Progenitor cell of endocrine pancreas (in vitro differentiated cells): ENCODE measurements at regions not wholly inside any gene's neighbourhood (a gene's known extent, or its start where the extent isn't known, plus 50 kb on each side); places are given as distances from the start of the nearest gene placed in this dataset.

Experiments
- DNase-seq: peaks from one replicate; pipeline ENCODE4 v3.0.0; 2021; ENCODE audit warnings: low spot score; ENCODE audit not compliant: unreplicated experiment
- H3K27ac Mint-ChIP-seq: 2 replicates; pipeline ENCODE4 v1.8.0; 2021; ENCODE audit warnings: mild to moderate bottlenecking, moderate library complexity, mixed read lengths
- H3K27me3 Mint-ChIP-seq: 2 replicates; pipeline ENCODE4 v1.8.0; 2021; ENCODE audit warnings: mixed read lengths
- H3K36me3 Mint-ChIP-seq: 2 replicates; pipeline ENCODE4 v1.8.0; 2022; ENCODE audit warnings: mixed read lengths; ENCODE audit not compliant: insufficient read depth
- H3K4me1 Mint-ChIP-seq: 2 replicates; pipeline ENCODE4 v1.8.0; 2021; ENCODE audit warnings: low read depth, mixed read lengths
- H3K4me3 Mint-ChIP-seq: 2 replicates; pipeline ENCODE4 v1.8.0; 2021; ENCODE audit warnings: low read depth, mild to moderate bottlenecking, moderate library complexity, mixed read lengths
- H3K9me3 Mint-ChIP-seq: 2 replicates; pipeline ENCODE4 v1.8.0; 2021; ENCODE audit warnings: low read depth, mixed read lengths
- CTCF ChIP-seq: fragments of 200-600 bp; sonication (generic); IDR thresholded peaks from one replicate; pipeline ENCODE4 v1.5.0; 2021; ENCODE audit warnings: antibody characterized with exemption, mild to moderate bottlenecking; ENCODE audit not compliant: unreplicated experiment

GRCh38 chr4:107391009-107391629, 328.9 kb downstream of the PAPSS1 start:
- H3K9me3 Mint-ChIP-seq, result peaks cover 18% of the 10 kb centered on the region
- no peak for DNase-seq
- H3K4me1 Mint-ChIP-seq, result peaks cover 11% of the 10 kb centered on the region
- H3K27me3 Mint-ChIP-seq, result no peaks in the 10 kb centered on the region
- H3K27ac Mint-ChIP-seq, result no peak overlapping the region
- no peak for TF ChIP-seq CTCF
- H3K36me3 Mint-ChIP-seq, result peaks cover 6% of the 10 kb centered on the region
- no peak overlapping the region for H3K4me3 Mint-ChIP-seq

GRCh38 chr4:107389965-107390364, 330.1 kb downstream of the PAPSS1 start:
- Mint-ChIP-seq H3K9me3 (peaks cover 27% of the 10 kb centered on the region), H3K4me1 (peaks cover 11% of the 10 kb centered on the region), H3K36me3 (peaks cover 11% of the 10 kb centered on the region), H3K27ac (no peak overlapping the region), H3K4me3 (no peak overlapping the region), H3K27me3 (no peaks in the 10 kb centered on the region)
- no peak for TF ChIP-seq CTCF
- DNase-seq, result no peak

- Mint-ChIP-seq H3K9me3 (peaks cover 34% of the 10 kb centered on the region), H3K4me1 (peaks cover 6% of the 10 kb centered on the region), H3K36me3 (peaks cover 9% of the 10 kb centered on the region), H3K27ac (peak overlapping the region; percentile 73), H3K4me3 (no peak overlapping the region), H3K27me3 (no peaks in the 10 kb centered on the region)
- TF ChIP-seq CTCF, result no peak
- DNase-seq, result no peak
Measured at GRCh38 chr4:107388736-107389274, 331.2 kb downstream of the PAPSS1 start.

DNA sequence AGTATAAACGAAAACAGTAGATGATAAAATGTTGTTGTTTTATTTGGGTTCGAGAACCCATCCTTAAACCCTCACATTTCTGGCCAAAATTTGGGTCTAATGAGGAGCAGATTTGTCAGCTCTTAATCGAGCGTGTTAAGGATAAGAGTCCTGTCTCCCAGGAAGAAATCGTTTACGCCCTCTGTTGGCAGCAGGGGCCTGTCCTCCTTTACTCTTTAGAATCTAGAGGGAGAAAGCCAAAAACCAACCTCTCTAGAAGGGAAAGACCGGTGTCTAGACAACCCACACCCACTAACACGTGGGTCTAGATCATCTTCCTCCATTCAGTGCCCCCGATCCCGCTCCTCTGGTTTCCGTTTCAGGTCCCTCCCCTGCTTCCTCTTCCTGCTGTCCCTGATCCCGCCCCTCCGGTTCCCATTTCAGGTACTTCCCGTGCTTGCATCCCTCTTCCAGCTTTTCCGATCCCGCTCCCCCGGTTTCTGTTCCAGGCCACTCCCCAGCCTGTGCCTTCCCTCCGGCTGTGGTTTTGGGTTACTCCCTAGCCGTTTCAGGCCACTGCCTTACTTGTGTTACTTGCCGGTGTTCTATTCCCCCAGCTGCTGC, 339.1 kb downstream of the PAPSS1 start:
- no peak for TF ChIP-seq CTCF
- H3K27me3 Mint-ChIP-seq, result no peaks in the 10 kb centered on the region
- peaks cover 50% of the 10 kb centered on the region for H3K9me3 Mint-ChIP-seq
- H3K4me3 Mint-ChIP-seq, result no peak overlapping the region
- peaks cover 17% of the 10 kb centered on the region for H3K36me3 Mint-ChIP-seq
- no peak overlapping the region for H3K27ac Mint-ChIP-seq
- no peak for DNase-seq
- H3K4me1 Mint-ChIP-seq, result peaks cover 12% of the 10 kb centered on the region

DNA sequence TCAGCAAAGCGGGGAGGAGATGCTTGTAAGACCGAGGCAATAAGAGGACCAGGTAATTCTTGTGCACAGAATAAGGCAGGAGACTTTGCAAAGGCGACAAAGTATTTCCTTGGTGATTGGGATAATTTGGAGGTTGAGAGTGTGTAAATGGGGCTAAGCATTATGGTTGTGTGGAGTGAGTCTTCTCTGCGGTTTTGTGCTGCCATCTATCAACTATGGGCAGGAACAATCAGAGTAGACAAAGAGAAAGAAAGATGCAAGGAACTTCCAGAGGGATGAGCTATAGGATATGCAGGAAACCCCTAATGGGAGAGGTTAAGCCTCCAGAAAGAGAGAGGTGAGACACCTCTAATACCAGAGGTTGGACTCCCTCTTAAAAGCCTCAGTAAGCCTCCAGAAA, 339.8 kb downstream of the PAPSS1 start:
- no peaks in the 10 kb centered on the region for H3K27me3 Mint-ChIP-seq
- DNase-seq, result no peak
- H3K36me3 Mint-ChIP-seq, result peaks cover 13% of the 10 kb centered on the region

More for the DNA sequence above, 339.8 kb downstream of the PAPSS1 start:
- no peak for TF ChIP-seq CTCF
- no peak overlapping the region for H3K4me3 Mint-ChIP-seq
- peaks cover 14% of the 10 kb centered on the region for H3K4me1 Mint-ChIP-seq
- H3K27ac Mint-ChIP-seq, result no peak overlapping the region
- peaks cover 44% of the 10 kb centered on the region for H3K9me3 Mint-ChIP-seq
